ENCODE measurements at regions not wholly inside any gene's neighbourhood (a gene's known extent, or its start where the extent isn't known, plus 50 kb on each side); places are given as distances from the start of the nearest gene placed in this dataset.
A peak's percentile ranks its signal among the peaks of the same experiment; 100 is the strongest.

- DNase-seq = no peak
- Histone ChIP-seq H3K79me2 (ENCODE audit: low read length) (no peaks in the 10 kb centered on the region), H4K20me1 (ENCODE audit: low read length) (no peaks in the 10 kb centered on the region), H3K4me1 (ENCODE audit: insufficient read depth, low read length) (peaks cover 36% of the 10 kb centered on the region), H2AFZ (ENCODE audit: low read length) (no peak overlapping the region), H3K4me2 (ENCODE audit: low read length) (no peak overlapping the region), H3K9me2 (replicated peaks; ENCODE audit: low read length) (no peaks in the 10 kb centered on the region), H3K9ac (ENCODE audit: low read length) (no peak overlapping the region), H3F3A (ENCODE audit: low read length, unreplicated experiment) (no peaks in the 10 kb centered on the region), H3K9me3 (ENCODE audit: low read length) (no peaks in the 10 kb centered on the region), H3K27ac (ENCODE audit: low read length) (no peak overlapping the region), H3K4me3 (ENCODE audit: low read length) (no peak overlapping the region), H3K27me3 (ENCODE audit: low read length) (no peaks in the 10 kb centered on the region), H3K36me3 (ENCODE audit: low read depth, low read length) (no peaks in the 10 kb centered on the region)
- ChIA-PET POLR2A (ENCODE audit: unreplicated experiment) (no interaction called here), CTCF (no interaction called here)
- ATAC-seq = no peak
- no TSS peak for BruUV-seq (replicated peaks)
- TF ChIP-seq EZH2 (IDR thresholded peaks at IDR 0.05; ENCODE audit: low read length, unreplicated experiment) = no peak
- TF ChIP-seq EZH2phosphoT487 (IDR thresholded peaks at IDR 0.05; ENCODE audit: borderline replicate concordance, low read length) = no peak
- TF ChIP-seq CTCF (conservative IDR thresholded peaks at IDR 0.05; ENCODE audit: low read depth, low read length) = no peak
- intact Hi-C loops (cut with micrococcal nuclease) = no loop called here
Observed at GRCh38 chr5:74311961-74312360, 328.6 kb downstream of the ENC1 start.

- BruUV-seq (replicated peaks) = no TSS peak
- H3K9me2 ChIP-seq (replicated peaks; ENCODE audit: low read length) = no peaks in the 10 kb centered on the region
- peaks cover 29% of the 10 kb centered on the region for H3K4me1 ChIP-seq (ENCODE audit: insufficient read depth, low read length)
- H3K4me2 ChIP-seq (ENCODE audit: low read length) = no peak overlapping the region
- H4K20me1 ChIP-seq (ENCODE audit: low read length) = no peaks in the 10 kb centered on the region
- H3K79me2 ChIP-seq (ENCODE audit: low read length) = no peaks in the 10 kb centered on the region
- DNase-seq = no peak
- H3K9ac ChIP-seq (ENCODE audit: low read length) = no peak overlapping the region
- intact Hi-C loops (cut with micrococcal nuclease) = no loop called here
- no peaks in the 10 kb centered on the region for H3K36me3 ChIP-seq (ENCODE audit: low read depth, low read length)
- ATAC-seq = no peak
- TF ChIP-seq EZH2 (IDR thresholded peaks at IDR 0.05; ENCODE audit: low read length, unreplicated experiment) (no peak), CTCF (conservative IDR thresholded peaks at IDR 0.05; ENCODE audit: low read depth, low read length) (no peak), EZH2phosphoT487 (IDR thresholded peaks at IDR 0.05; ENCODE audit: borderline replicate concordance, low read length) (no peak)
- H3K9me3 ChIP-seq (ENCODE audit: low read length) = no peaks in the 10 kb centered on the region
- no peaks in the 10 kb centered on the region for H3K27me3 ChIP-seq (ENCODE audit: low read length)
- H3F3A ChIP-seq (ENCODE audit: low read length, unreplicated experiment) = no peaks in the 10 kb centered on the region
- no peak overlapping the region for H3K27ac ChIP-seq (ENCODE audit: low read length)
- no peak overlapping the region for H2AFZ ChIP-seq (ENCODE audit: low read length)
- ChIA-PET POLR2A (ENCODE audit: unreplicated experiment) (no interaction called here), CTCF (no interaction called here)
- no peak overlapping the region for H3K4me3 ChIP-seq (ENCODE audit: low read length)
Observed at GRCh38 chr5:74310997-74311930, 329.3 kb downstream of the ENC1 start.

GRCh38 chr5:74310386-74310785 lies 330.1 kb downstream of the ENC1 start:
- BruUV-seq (replicated peaks) = no TSS peak
- POLR2A ChIA-PET (ENCODE audit: unreplicated experiment) = no interaction called here
- intact Hi-C loops (cut with micrococcal nuclease) = no loop called here

More at GRCh38 chr5:74310386-74310785, 330.1 kb downstream of the ENC1 start:
- H3K36me3 ChIP-seq (ENCODE audit: low read depth, low read length) = no peaks in the 10 kb centered on the region
- no peaks in the 10 kb centered on the region for H3K27me3 ChIP-seq (ENCODE audit: low read length)
- no peaks in the 10 kb centered on the region for H3F3A ChIP-seq (ENCODE audit: low read length, unreplicated experiment)
- no peak overlapping the region for H3K4me3 ChIP-seq (ENCODE audit: low read length)
- TF ChIP-seq CTCF (conservative IDR thresholded peaks at IDR 0.05; ENCODE audit: low read depth, low read length) (no peak), EZH2phosphoT487 (IDR thresholded peaks at IDR 0.05; ENCODE audit: borderline replicate concordance, low read length) (no peak), EZH2 (IDR thresholded peaks at IDR 0.05; ENCODE audit: low read length, unreplicated experiment) (no peak)
- H3K9ac ChIP-seq (ENCODE audit: low read length) = no peak overlapping the region
- peaks cover 20% of the 10 kb centered on the region for H3K4me1 ChIP-seq (ENCODE audit: insufficient read depth, low read length)
- no peaks in the 10 kb centered on the region for H3K9me2 ChIP-seq (replicated peaks; ENCODE audit: low read length)
- no peak overlapping the region for H3K27ac ChIP-seq (ENCODE audit: low read length)
- no peaks in the 10 kb centered on the region for H3K79me2 ChIP-seq (ENCODE audit: low read length)
- CTCF ChIA-PET = no interaction called here
- H4K20me1 ChIP-seq (ENCODE audit: low read length) = no peaks in the 10 kb centered on the region
- ATAC-seq (peak; percentile 48), DNase-seq (peak; percentile 50)
- H2AFZ ChIP-seq (ENCODE audit: low read length) = peak overlapping the region; percentile 45; the same call in 1 of the 2 replicates
- H3K9me3 ChIP-seq (ENCODE audit: low read length) = no peaks in the 10 kb centered on the region
- H3K4me2 ChIP-seq (ENCODE audit: low read length) = no peak overlapping the region
